ENCODE measurements at regions not wholly inside any gene's neighbourhood (a gene's known extent, or its start where the extent isn't known, plus 50 kb on each side); places are given as distances from the start of the nearest gene placed in this dataset.

DNA sequence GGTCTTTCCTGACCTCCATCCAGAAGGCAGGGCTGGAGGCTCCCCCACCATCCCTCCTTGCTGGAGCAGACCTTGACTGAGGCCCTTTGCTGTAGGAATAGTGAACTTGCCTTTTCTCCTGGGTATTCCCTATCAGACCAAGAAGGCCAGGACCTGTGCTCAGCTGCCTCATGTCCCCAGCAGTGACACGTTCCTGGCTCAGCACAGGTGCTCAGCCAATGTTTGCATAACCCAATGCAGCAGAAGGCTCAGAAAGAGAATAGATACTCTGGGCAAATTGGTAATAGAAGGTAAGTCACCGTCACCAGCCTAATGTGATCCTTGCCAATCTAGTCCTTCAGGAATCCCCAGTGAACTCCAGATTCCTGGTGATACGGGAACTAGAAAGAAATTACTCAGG lies 96.4 kb downstream of the ACTL7B start:
- H3K4me1 ChIP-seq = peaks cover 0 to 6% (median 0%) of the 10 kb centered on the region in 10 experiments; a peak in 3 of 20 replicates
- H3K27me3 ChIP-seq = no peaks in the 10 kb centered on the region
- H3K4me2 ChIP-seq = no peak overlapping the region
- no peak for TF ChIP-seq Cebpa-rat (IDR thresholded peaks at IDR 0.05)
- H4K20me1 ChIP-seq = no peaks in the 10 kb centered on the region
- H3K27ac ChIP-seq = no peak overlapping the region
- H3K4me3 ChIP-seq = no peak overlapping the region
- no peaks in the 10 kb centered on the region; a peak in 1 of 22 replicates for H3K9me3 ChIP-seq (replicated peaks in 1 of 11)
- no peak overlapping the region for H3K9ac ChIP-seq
- H3K36me3 ChIP-seq = no peaks in the 10 kb centered on the region

- no peak for TF ChIP-seq Cebpa-rat (IDR thresholded peaks at IDR 0.05)
- Histone ChIP-seq H3K4me2 (no peak overlapping the region), H3K4me1 (peaks cover 0 to 6% (median 0%) of the 10 kb centered on the region in 10 experiments; a peak in 3 of 20 replicates), H3K9me3 (replicated peaks in 1 of 11) (peaks cover 0 to 12% (median 4%) of the 10 kb centered on the region in 11 experiments; a peak in 5 of 22 replicates), H3K9ac (no peak overlapping the region), H3K36me3 (no peaks in the 10 kb centered on the region), H3K27ac (no peak overlapping the region), H3K4me3 (no peak overlapping the region), H3K27me3 (no peaks in the 10 kb centered on the region), H4K20me1 (no peaks in the 10 kb centered on the region)
These were observed 98.9 kb downstream of the ACTL7B start for GRCh38 chr9:108756746-108757490.

DNA sequence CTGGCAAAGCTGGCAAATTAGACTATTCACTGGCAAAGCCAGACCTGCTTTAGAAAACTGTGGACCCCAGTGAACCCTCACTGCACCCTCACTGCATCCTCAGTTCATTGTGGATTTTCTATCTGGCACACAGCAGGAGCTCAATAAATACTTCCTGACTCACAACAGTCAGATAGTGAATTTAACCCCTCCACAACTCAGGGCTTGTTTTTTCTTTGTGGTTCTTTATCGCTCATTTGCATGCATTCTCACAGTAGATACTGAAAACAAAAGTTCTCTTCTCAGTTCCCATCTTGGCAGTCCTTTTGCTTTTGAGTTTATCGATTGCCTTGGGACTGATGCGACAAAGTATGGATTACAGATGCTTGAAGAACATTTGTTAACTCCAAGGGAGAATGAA lies 99.8 kb downstream of the ACTL7B start:
- Histone ChIP-seq H3K9ac (no peak overlapping the region), H3K36me3 (no peaks in the 10 kb centered on the region), H3K27me3 (no peaks in the 10 kb centered on the region), H3K4me3 (no peak overlapping the region), H3K27ac (no peak overlapping the region), H3K4me2 (no peak overlapping the region), H4K20me1 (no peaks in the 10 kb centered on the region), H3K4me1 (no peaks in the 10 kb centered on the region), H3K9me3 (replicated peaks in 1 of 11) (peaks cover 0 to 15% (median 4%) of the 10 kb centered on the region in 11 experiments; a peak in 6 of 22 replicates)
- TF ChIP-seq Cebpa-rat (IDR thresholded peaks at IDR 0.05) = no peak

- H3K4me3 ChIP-seq = no peak overlapping the region
- no peaks in the 10 kb centered on the region for H3K4me1 ChIP-seq
- no peaks in the 10 kb centered on the region for H3K27me3 ChIP-seq
- H3K4me2 ChIP-seq = no peak overlapping the region
- H3K9ac ChIP-seq = no peak overlapping the region
- no peaks in the 10 kb centered on the region for H3K36me3 ChIP-seq
- TF ChIP-seq Cebpa-rat (IDR thresholded peaks at IDR 0.05) = no peak
- H3K27ac ChIP-seq = no peak overlapping the region
- H4K20me1 ChIP-seq = no peaks in the 10 kb centered on the region
- H3K9me3 ChIP-seq (replicated peaks in 1 of 11) = peaks cover 0 to 15% (median 4%) of the 10 kb centered on the region in 11 experiments; a peak in 5 of 22 replicates
These were observed 104.4 kb downstream of the ACTL7B start for GRCh38 chr9:108751369-108751768.

GRCh38 chr9:108750661-108751215 lies 105.0 kb downstream of the ACTL7B start:
- H3K9me3 ChIP-seq (replicated peaks in 1 of 11) = peaks cover 0 to 15% (median 4%) of the 10 kb centered on the region in 11 experiments; a peak in 5 of 22 replicates
- H3K9ac ChIP-seq = no peak overlapping the region
- H3K4me2 ChIP-seq = no peak overlapping the region
- no peaks in the 10 kb centered on the region for H3K27me3 ChIP-seq
- no peak for TF ChIP-seq Cebpa-rat (IDR thresholded peaks at IDR 0.05)
- no peak overlapping the region for H3K4me3 ChIP-seq
- H3K36me3 ChIP-seq = no peaks in the 10 kb centered on the region
- H4K20me1 ChIP-seq = no peaks in the 10 kb centered on the region
- H3K27ac ChIP-seq = no peak overlapping the region
- H3K4me1 ChIP-seq = no peaks in the 10 kb centered on the region

DNA sequence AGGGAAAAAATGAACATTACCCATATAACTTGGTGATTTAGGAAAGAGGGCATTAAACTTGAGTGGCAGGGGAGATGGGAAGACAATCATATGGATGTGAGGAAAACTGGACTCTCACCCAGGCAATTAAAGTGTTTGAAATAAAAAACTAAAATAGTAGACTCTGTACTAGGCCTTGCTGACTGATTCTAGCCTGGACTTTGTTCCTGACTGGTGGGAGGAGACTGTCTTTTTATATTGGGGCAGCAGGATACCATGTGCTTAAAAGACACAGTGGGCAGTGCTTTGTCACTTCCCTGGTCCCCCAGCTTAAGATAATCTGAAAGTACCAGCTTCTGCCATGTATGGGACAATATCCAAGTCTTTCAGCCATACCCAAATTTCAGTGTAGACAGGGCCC lies 107.0 kb downstream of the ACTL7B start:
- Histone ChIP-seq H3K4me2 (no peak overlapping the region), H3K4me1 (peaks cover 0 to 8% (median 7%) of the 10 kb centered on the region in 10 experiments; a peak in 15 of 20 replicates), H3K9ac (no peak overlapping the region), H3K27ac (no peak overlapping the region), H3K27me3 (no peaks in the 10 kb centered on the region), H3K4me3 (no peak overlapping the region), H4K20me1 (no peaks in the 10 kb centered on the region), H3K36me3 (no peaks in the 10 kb centered on the region), H3K9me3 (replicated peaks in 1 of 11) (peaks cover 0 to 15% (median 4%) of the 10 kb centered on the region in 11 experiments; a peak in 5 of 22 replicates)
- no peak for TF ChIP-seq Cebpa-rat (IDR thresholded peaks at IDR 0.05)

DNA sequence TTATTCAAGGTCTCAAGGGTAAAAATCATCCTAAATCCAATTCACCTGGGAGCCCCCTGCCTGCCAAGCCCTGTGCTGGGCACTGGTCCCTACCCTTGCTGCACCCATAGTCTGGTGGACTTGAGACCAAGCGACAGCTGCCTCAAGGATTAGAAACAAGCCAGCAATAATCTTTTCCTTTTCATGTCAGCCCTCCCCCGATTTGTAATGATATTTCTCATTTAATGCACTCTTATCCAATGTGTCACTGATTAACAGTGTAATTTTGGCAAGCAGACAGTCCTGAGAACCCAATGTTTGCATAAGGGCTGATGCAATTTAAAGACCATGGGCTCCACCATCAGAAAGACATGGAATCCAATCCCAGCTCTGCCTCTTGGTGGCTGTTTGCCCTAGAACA lies 108.9 kb downstream of the ACTL7B start:
- TF ChIP-seq Cebpa-rat (IDR thresholded peaks at IDR 0.05) = no peak
- H3K27me3 ChIP-seq = no peaks in the 10 kb centered on the region
- H4K20me1 ChIP-seq = no peaks in the 10 kb centered on the region
- no peaks in the 10 kb centered on the region for H3K36me3 ChIP-seq
- H3K27ac ChIP-seq = no peak overlapping the region
- H3K9ac ChIP-seq = no peak overlapping the region
- H3K9me3 ChIP-seq (replicated peaks in 1 of 11) = peaks cover 0 to 11% (median 0%) of the 10 kb centered on the region in 11 experiments; a peak in 4 of 22 replicates
- peaks cover 0 to 23% (median 13%) of the 10 kb centered on the region in 10 experiments; a peak in 15 of 20 replicates for H3K4me1 ChIP-seq
- H3K4me2 ChIP-seq = no peak overlapping the region
- H3K4me3 ChIP-seq = no peak overlapping the region

DNA sequence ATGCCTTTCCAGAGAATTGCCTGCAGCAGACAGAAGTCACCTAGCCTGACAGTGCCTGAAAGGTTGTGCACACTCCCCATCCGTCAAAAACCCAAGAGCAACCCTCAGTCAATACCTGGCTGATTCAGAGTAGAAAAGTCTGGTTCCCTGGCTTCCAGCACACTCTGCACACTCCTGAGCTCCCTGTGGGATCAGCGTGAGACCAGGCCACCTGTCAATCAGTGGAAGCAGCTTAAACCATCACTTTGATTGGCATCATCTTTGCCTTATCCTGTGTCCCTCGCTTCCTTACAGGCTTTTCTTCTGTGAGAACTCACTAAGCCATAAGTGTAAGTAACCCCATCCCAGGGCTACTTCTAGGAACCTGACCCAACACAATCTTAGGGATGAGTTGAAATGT lies 109.8 kb downstream of the ACTL7B start:
- H3K9me3 ChIP-seq (replicated peaks in 1 of 11) = peaks cover 0 to 5% (median 0%) of the 10 kb centered on the region in 11 experiments; a peak in 1 of 22 replicates

DNA sequence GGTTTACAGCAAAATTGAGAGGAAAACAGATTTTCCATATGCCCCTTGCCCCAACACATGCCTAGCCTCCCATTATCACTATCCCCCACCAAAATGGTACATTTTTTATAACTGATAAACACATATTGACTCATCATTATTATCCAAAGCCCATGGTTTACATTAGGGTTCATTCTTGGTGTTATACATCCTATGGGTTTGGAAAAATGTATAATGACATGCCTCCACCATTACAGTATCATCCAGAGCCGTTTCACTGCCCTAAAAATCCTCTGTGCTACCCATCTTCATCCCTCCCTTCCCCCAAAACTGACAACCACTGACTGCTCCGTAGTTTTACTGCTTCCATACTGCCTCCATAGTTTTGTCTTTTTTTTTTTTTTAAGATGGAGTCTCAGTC lies 111.1 kb downstream of the ACTL7B start:
- Histone ChIP-seq H3K9me3 (replicated peaks in 1 of 11) (peaks cover 0 to 5% (median 0%) of the 10 kb centered on the region in 11 experiments; a peak in 1 of 22 replicates), H4K20me1 (no peaks in the 10 kb centered on the region), H3K4me1 (peaks cover 0 to 23% (median 13%) of the 10 kb centered on the region in 10 experiments; a peak in 15 of 20 replicates), H3K27ac (no peak overlapping the region), H3K36me3 (no peaks in the 10 kb centered on the region), H3K4me3 (no peak overlapping the region), H3K9ac (no peak overlapping the region), H3K4me2 (peak overlapping the region in 4 of 11 experiments; percentile 35 to 73 (median 68); a peak in 3 of 22 replicates), H3K27me3 (no peaks in the 10 kb centered on the region)
- no peak for TF ChIP-seq Cebpa-rat (IDR thresholded peaks at IDR 0.05)

More for the DNA sequence above, 109.8 kb downstream of the ACTL7B start:
- Histone ChIP-seq H3K4me1 (peaks cover 0 to 23% (median 13%) of the 10 kb centered on the region in 10 experiments; a peak in 15 of 20 replicates), H3K36me3 (no peaks in the 10 kb centered on the region), H3K4me3 (no peak overlapping the region), H3K27ac (no peak overlapping the region), H3K9ac (no peak overlapping the region), H4K20me1 (no peaks in the 10 kb centered on the region), H3K27me3 (no peaks in the 10 kb centered on the region), H3K4me2 (no peak overlapping the region)
- TF ChIP-seq Cebpa-rat (IDR thresholded peaks at IDR 0.05) = no peak

Data from BLaER1 treated with 17β-estradiol and CSF1 and Interleukin-3, amounts not matched to agents 10 nM and 100 nM (cell line).